Parathyroid adenoma (tissue), 2 donors: ENCODE measurements at regions not wholly inside any gene's neighbourhood (a gene's known extent, or its start where the extent isn't known, plus 50 kb on each side); places are given as distances from the start of the nearest gene placed in this dataset.

Experiments used
- H2AFZ ChIP-seq: fragments of 300-600 bp; sonication (generic); one replicate; pipeline ENCODE4 v1.7.0; 2017; ENCODE audit warnings: antibody characterized with exemption, mild to moderate bottlenecking
- H3K27ac ChIP-seq: fragments of 300-600 bp; sonication (generic); one replicate; pipeline ENCODE4 v1.7.0; 2017
- H3K27me3 ChIP-seq: fragments of 300-600 bp; sonication (generic); one replicate; pipeline ENCODE4 v1.7.0; 2017; ENCODE audit warnings: low read length; ENCODE audit not compliant: control insufficient read depth, insufficient read depth
- H3K36me3 ChIP-seq: fragments of 300-600 bp; sonication (generic); one replicate; pipeline ENCODE4 v1.7.0; 2017; ENCODE audit warnings: low read length; ENCODE audit not compliant: control insufficient read depth, insufficient read depth
- H3K4me1 ChIP-seq: fragments of 300-600 bp; sonication (generic); one replicate; pipeline ENCODE4 v1.7.0; 2017; ENCODE audit warnings: control low read depth
- H3K4me2 ChIP-seq: fragments of 300-600 bp; sonication (generic); one replicate; pipeline ENCODE4 v1.7.0; 2017; ENCODE audit warnings: low read length
- H3K4me3 ChIP-seq: fragments of 300-600 bp; sonication (generic); one replicate; pipeline ENCODE4 v1.7.0; 2017; ENCODE audit warnings: low read depth, low read length
- H3K79me2 ChIP-seq: fragments of 300-600 bp; sonication (generic); one replicate; pipeline ENCODE4 v1.7.0; 2017; ENCODE audit warnings: control low read depth
- H3K9ac ChIP-seq: fragments of 300-600 bp; sonication (generic); one replicate; pipeline ENCODE4 v1.7.0; 2017; ENCODE audit warnings: mild to moderate bottlenecking
- H3K9me3 ChIP-seq: fragments of 300-600 bp; sonication (generic); one replicate; pipeline ENCODE4 v1.7.0; 2017; ENCODE audit warnings: low read length; ENCODE audit not compliant: control insufficient read depth
- CTCF ChIP-seq: fragments of 300-600 bp; sonication (generic); IDR thresholded peaks from one replicate; pipeline ENCODE4 v1.7.0; 2017; ENCODE audit warnings: antibody characterized with exemption, mild to moderate bottlenecking
- donor health status: primary hyperparathyroidism.

DNA sequence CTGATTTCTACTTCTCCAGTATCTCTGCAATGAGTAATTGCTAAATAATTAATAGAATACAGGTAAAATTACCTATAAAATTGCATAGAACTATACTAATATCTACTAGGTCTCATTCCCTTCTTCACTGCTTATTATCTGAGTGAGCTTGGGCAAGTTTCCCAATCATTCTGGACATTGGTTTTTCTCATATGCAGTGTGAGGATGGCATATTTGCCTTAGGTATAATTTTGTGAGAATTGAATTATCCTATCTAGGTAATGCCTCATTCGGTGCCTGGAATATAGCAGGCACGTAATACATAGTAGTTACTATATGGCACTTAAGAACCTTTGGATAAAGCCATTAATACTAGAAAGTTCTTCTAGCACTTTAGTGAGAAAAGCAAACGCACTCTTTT is 434.7 kb downstream of the GATA3 start:
- no peaks in the 10 kb centered on the region for H3K79me2 ChIP-seq
- no peaks in the 10 kb centered on the region for H3K36me3 ChIP-seq
- no peak overlapping the region for H3K9ac ChIP-seq
- H3K4me3 ChIP-seq, result no peak overlapping the region
- no peak overlapping the region for H3K27ac ChIP-seq
- no peak overlapping the region for H2AFZ ChIP-seq
- no peak overlapping the region for H3K4me2 ChIP-seq
- no peak for TF ChIP-seq CTCF
- H3K27me3 ChIP-seq, result no peaks in the 10 kb centered on the region
- H3K4me1 ChIP-seq, result no peaks in the 10 kb centered on the region
- no peaks in the 10 kb centered on the region for H3K9me3 ChIP-seq

DNA sequence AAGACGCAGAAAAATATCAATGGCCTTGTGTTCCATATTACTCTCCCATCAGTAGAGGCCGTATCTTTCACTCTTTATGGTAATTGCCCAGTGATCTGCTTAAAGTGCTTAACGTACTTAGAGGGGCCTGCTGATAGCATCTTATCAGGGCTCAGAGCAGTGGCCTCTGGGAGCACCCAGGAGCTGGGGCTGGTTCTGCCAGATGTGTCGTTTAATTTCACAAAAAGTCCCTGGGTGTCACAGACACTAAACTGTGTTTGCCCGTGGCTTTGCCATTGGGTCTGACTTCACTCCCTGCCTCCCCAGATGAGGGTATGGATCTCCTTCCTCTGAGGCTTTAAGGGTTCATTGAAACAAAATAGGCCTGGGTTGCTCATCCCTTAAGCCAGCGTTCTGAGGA is 435.3 kb downstream of the GATA3 start:
- Histone ChIP-seq H3K27ac (no peak overlapping the region), H3K4me1 (no peaks in the 10 kb centered on the region), H3K27me3 (no peaks in the 10 kb centered on the region), H2AFZ (no peak overlapping the region), H3K36me3 (no peaks in the 10 kb centered on the region), H3K4me2 (no peak overlapping the region), H3K9me3 (no peaks in the 10 kb centered on the region), H3K4me3 (no peak overlapping the region), H3K9ac (no peak overlapping the region), H3K79me2 (no peaks in the 10 kb centered on the region)
- no peak for TF ChIP-seq CTCF

- H3K4me3 ChIP-seq, result no peak overlapping the region
- H3K79me2 ChIP-seq, result no peaks in the 10 kb centered on the region
- H3K4me1 ChIP-seq, result no peaks in the 10 kb centered on the region
- no peak overlapping the region for H3K27ac ChIP-seq
- no peak for TF ChIP-seq CTCF
- no peaks in the 10 kb centered on the region for H3K27me3 ChIP-seq
- no peak overlapping the region for H2AFZ ChIP-seq
- H3K9me3 ChIP-seq, result no peaks in the 10 kb centered on the region
- no peaks in the 10 kb centered on the region for H3K36me3 ChIP-seq
- no peak overlapping the region for H3K4me2 ChIP-seq
- no peak overlapping the region for H3K9ac ChIP-seq
Observed at GRCh38 chr10:8498290-8498689, 443.8 kb downstream of the GATA3 start.

GRCh38 chr10:8498881-8499280 is 444.4 kb downstream of the GATA3 start:
- H3K27ac ChIP-seq, result no peak overlapping the region
- no peak overlapping the region for H3K9ac ChIP-seq
- H3K9me3 ChIP-seq, result no peaks in the 10 kb centered on the region
- H3K79me2 ChIP-seq, result no peaks in the 10 kb centered on the region
- no peak for TF ChIP-seq CTCF
- no peak overlapping the region for H3K4me3 ChIP-seq
- no peak overlapping the region for H2AFZ ChIP-seq
- no peak overlapping the region for H3K4me2 ChIP-seq
- H3K36me3 ChIP-seq, result no peaks in the 10 kb centered on the region
- H3K4me1 ChIP-seq, result no peaks in the 10 kb centered on the region
- H3K27me3 ChIP-seq, result no peaks in the 10 kb centered on the region

DNA sequence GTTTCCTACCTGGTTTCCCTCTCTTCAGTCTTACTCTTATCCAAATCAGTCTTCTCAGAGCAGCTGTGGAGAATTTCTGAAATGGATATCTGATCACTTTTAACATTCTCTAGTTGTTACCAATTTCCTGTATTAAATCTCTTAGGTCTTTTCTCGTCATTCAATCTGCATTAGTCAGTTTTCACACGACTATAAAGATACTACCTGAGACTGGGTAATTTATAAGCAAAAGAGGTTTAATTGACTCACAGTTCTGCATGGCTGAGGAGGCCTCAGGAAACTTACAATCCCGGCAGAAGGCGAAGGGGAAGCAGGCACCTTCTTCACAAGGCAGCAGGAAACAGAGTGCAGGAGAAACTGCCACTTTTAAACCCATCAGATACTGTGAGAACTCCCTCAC is 444.8 kb downstream of the GATA3 start:
- no peak overlapping the region for H3K4me3 ChIP-seq
- H3K9me3 ChIP-seq, result no peaks in the 10 kb centered on the region
- TF ChIP-seq CTCF, result no peak
- no peaks in the 10 kb centered on the region for H3K79me2 ChIP-seq
- no peak overlapping the region for H2AFZ ChIP-seq
- no peaks in the 10 kb centered on the region for H3K27me3 ChIP-seq
- H3K4me1 ChIP-seq, result no peaks in the 10 kb centered on the region
- H3K9ac ChIP-seq, result no peak overlapping the region
- H3K4me2 ChIP-seq, result no peak overlapping the region
- H3K27ac ChIP-seq, result no peak overlapping the region
- H3K36me3 ChIP-seq, result no peaks in the 10 kb centered on the region
